HEK293 (cell line): ENCODE measurements at regions not wholly inside any gene's neighbourhood (a gene's known extent, or its start where the extent isn't known, plus 50 kb on each side); places are given as distances from the start of the nearest gene placed in this dataset.
A peak's percentile ranks its signal among the peaks of the same experiment; 100 is the strongest.

Experiments used
- BCL11A ChIP-seq: fragments of 450-650 bp; formaldehyde crosslinking; IDR thresholded peaks from 2 replicates; pipeline ENCODE4 v1.5.1; 2016; ENCODE audit warnings: low read depth, missing biosample characterization, missing genetic modification characterization
- CTCF ChIP-seq: fragments of 450-650 bp; formaldehyde crosslinking; IDR thresholded peaks from 2 replicates; pipeline ENCODE4 v1.5.1; 2016; ENCODE audit warnings: missing biosample characterization, missing genetic modification characterization
- OVOL3 ChIP-seq: fragments of 450-650 bp; formaldehyde crosslinking; IDR thresholded peaks from 2 replicates; pipeline ENCODE4 v1.5.1; 2016; ENCODE audit warnings: missing biosample characterization, missing genetic modification characterization
- REST ChIP-seq: fragments of 450-650 bp; formaldehyde crosslinking; IDR thresholded peaks from 2 replicates; pipeline ENCODE4 v1.5.1; 2016; ENCODE audit warnings: missing biosample characterization, missing genetic modification characterization
- TRIM28 ChIP-seq: IDR thresholded peaks from 2 replicates; pipeline ENCODE4 v1.6.1; 2011; ENCODE audit warnings: low read length, control low read depth, borderline replicate concordance
- ZEB2 ChIP-seq: fragments of 450-650 bp; formaldehyde crosslinking; IDR thresholded peaks from 2 replicates; pipeline ENCODE4 v1.5.1; 2016; ENCODE audit warnings: missing biosample characterization, missing genetic modification characterization
- ZNF449 ChIP-seq: fragments of 450-650 bp; formaldehyde crosslinking; IDR thresholded peaks from 2 replicates; pipeline ENCODE4 v1.5.1; 2017; ENCODE audit warnings: missing biosample characterization, mild to moderate bottlenecking, missing genetic modification characterization, moderate library complexity
- ZNF701 ChIP-seq: fragments of 450-650 bp; formaldehyde crosslinking; IDR thresholded peaks from 2 replicates; pipeline ENCODE4 v1.5.1; 2016; ENCODE audit warnings: missing biosample characterization, missing genetic modification characterization

GRCh38 chr4:97330917-97331316, 812.4 kb downstream of the STPG2 start:
- TF ChIP-seq CTCF (no peak), OVOL3 (no peak), ZEB2 (tag by site-specific recombination) (no peak), REST (no peak), ZNF701 (no peak), ZNF449 (no peak), BCL11A (no peak), TRIM28 (peak; percentile 75)
